ENCODE measurements at regions not wholly inside any gene's neighbourhood (a gene's known extent, or its start where the extent isn't known, plus 50 kb on each side); places are given as distances from the start of the nearest gene placed in this dataset.
"Not testable (repeated sequence)": the region's sequence is repeated elsewhere in the genome, so short reads cannot be mapped to it uniquely, and the experiment has no call there.

DNA sequence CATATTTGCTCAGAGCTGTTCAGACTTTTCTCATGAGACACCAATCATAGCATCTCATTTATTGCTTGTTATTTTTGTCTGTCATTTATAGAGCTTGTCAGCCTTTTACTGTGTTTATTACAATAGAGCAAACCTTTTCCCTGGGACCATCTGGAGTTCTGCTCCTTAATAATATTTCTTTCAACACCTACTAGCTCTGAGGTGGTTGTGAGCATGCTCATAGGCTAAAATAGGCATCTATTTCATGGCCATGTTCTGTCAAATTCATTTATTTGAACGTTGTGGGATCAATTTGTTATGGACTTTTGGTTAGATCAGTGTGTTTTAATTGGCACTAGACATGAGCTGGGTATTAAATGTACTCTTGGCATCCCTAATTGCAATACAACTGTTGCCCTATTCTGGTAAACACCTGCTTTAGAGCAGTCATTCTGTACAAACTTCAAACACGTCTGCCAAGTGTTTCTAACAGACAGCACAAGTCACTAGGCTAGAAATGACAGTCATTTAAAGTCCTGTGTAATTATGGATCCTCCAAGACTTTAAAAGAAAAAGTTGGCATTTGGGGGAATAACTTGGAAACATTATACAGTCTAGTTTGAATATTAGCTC lies 766.3 kb downstream of the ZNF385D start (continued):
- TF ChIP-seq BCL11A (IDR thresholded peaks at IDR 0.05; ENCODE audit: low read depth, low read length) (no peak), HDAC2 (IDR thresholded peaks at IDR 0.05) (no peak)
- TF ChIP-seq, protein P1, sequence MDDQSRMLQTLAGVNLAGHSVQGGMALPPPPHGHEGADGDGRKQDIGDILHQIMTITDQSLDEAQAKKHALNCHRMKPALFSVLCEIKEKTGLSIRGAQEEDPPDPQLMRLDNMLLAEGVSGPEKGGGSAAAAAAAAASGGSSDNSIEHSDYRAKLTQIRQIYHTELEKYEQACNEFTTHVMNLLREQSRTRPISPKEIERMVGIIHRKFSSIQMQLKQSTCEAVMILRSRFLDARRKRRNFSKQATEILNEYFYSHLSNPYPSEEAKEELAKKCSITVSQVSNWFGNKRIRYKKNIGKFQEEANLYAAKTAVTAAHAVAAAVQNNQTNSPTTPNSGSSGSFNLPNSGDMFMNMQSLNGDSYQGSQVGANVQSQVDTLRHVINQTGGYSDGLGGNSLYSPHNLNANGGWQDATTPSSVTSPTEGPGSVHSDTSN (IDR thresholded peaks at IDR 0.05; ENCODE audit: insufficient replicate concordance, low read depth, low read length) = no peak

DNA sequence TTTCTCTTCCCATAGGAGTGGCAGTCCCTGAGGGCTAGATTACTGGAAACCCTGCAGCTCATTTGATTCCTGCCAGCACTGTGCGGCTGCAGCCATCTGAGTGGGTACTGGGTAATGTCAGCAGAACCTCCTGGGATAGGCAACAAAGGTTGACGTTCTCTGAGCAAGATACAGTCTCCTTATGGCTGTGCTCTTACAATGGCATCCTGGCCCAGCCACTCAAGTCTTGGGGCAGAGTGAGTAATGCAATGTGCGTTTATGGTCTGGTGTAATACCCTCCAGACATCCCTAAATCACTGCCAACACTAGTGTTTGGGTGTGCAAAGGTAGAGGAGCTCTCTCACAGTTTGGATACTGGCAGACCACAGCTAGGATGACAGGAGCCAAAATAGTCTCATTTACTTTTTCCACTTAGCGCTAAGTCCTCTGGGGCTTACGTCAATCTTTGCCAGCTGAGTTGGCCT lies 775.8 kb downstream of the ZNF385D start:
- ChIA-PET POLR2A (no interaction called here), RAD21 (ENCODE audit: unreplicated experiment) (no interaction called here), SMC1A (ENCODE audit: uncharacterized antibody, unreplicated experiment) (interaction anchor here (0.9 kb wide), 1 partner anchor 17 kb away, joined by 3 read pairs; no protein-coding TSS in a partner anchor), CTCF (interaction anchor here (1.3 kb wide), 1 partner anchor 27 kb away, joined by 3 read pairs; no protein-coding TSS in a partner anchor)
- 48% methylated on average over 5 of the region's 5 CpGs for WGBS (ENCODE audit: insufficient coverage, insufficient replicate concordance, low lambda C conversion rate, missing lambda C conversion rate)
- Histone ChIP-seq H3K27me3 (replicated peaks in 1 of 2; ENCODE audit: control insufficient read depth in 2 of 2, insufficient read depth in 2 of 2, low read length in 1 of 2) (no peaks in the 10 kb centered on the region), H2AFZ (ENCODE audit: control insufficient read depth, low read depth, low read length) (no peak overlapping the region), H3K79me2 (ENCODE audit: control insufficient read depth, insufficient read depth, low read length) (no peaks in the 10 kb centered on the region), H4K20me1 (ENCODE audit: control insufficient read depth, insufficient read depth) (no peaks in the 10 kb centered on the region), H3K9ac (ENCODE audit: control insufficient read depth, insufficient read depth, low read length) (no peak overlapping the region), H3K9me3 (replicated peaks; ENCODE audit: control insufficient read depth, insufficient read depth, low read length) (no peaks in the 10 kb centered on the region), H3K4me1 (ENCODE audit: control insufficient read depth, insufficient read depth, low read length) (no peaks in the 10 kb centered on the region), H3K4me3 (no peak overlapping the region), H3K36me3 (ENCODE audit: control insufficient read depth in 2 of 2, insufficient read depth in 2 of 2, low read length in 1 of 2) (no peaks in the 10 kb centered on the region), H3K4me2 (ENCODE audit: control insufficient read depth, insufficient read depth) (no peak overlapping the region), H3K27ac (ENCODE audit: control insufficient read depth, insufficient read depth) (no peak overlapping the region)
- BruUV-seq (replicated peaks) = no TSS peak
- ATAC-seq = no peak
- in situ Hi-C loops (cut with MboI) (no loop called here), intact Hi-C loops (cut with micrococcal nuclease; ENCODE audit: unreplicated experiment) (no loop called here)
- no peak for FAIRE-seq
- no peak for DNase-seq (ENCODE audit: low read depth, low spot score)
- TF ChIP-seq EED (IDR thresholded peaks at IDR 0.05; ENCODE audit: low read depth) = no peak

DNA sequence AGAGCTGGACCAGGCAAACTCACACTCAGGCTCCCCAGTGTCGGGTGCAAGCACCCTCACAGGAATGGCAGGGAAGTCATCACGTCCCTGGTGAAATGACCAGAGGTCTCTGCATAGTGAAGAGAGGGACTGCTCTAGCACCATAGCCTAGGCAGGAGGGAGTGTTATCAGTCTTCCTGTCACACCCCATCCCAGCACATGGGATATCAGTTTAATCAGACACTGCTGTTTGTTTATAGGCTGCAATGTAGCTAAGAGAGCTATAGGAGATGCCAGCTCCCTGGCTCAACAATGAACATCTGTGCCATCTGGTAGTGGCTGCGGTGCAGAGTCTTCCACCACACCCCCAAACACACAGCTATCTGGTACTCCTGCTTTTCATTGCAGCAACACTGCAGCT lies 776.6 kb downstream of the ZNF385D start:
- no peak overlapping the region for H3K9ac ChIP-seq (ENCODE audit: control insufficient read depth, insufficient read depth, low read length)
- no peaks in the 10 kb centered on the region for H3K79me2 ChIP-seq (ENCODE audit: control insufficient read depth, insufficient read depth, low read length)
- TF ChIP-seq HCFC1 (IDR thresholded peaks at IDR 0.05; ENCODE audit: low read length) (no peak), CHD1 (IDR thresholded peaks at IDR 0.05; ENCODE audit: low read depth, low read length) (no peak)
- TF ChIP-seq, protein P1 (IDR thresholded peaks at IDR 0.05; ENCODE audit: insufficient replicate concordance, low read depth, low read length) = no peak
- no peak overlapping the region for H3K4me2 ChIP-seq (ENCODE audit: control insufficient read depth, insufficient read depth)
- H2AFZ ChIP-seq (ENCODE audit: control insufficient read depth, low read depth, low read length) = no peak overlapping the region
- ChIA-PET SMC1A (ENCODE audit: uncharacterized antibody, unreplicated experiment) (no interaction called here), POLR2A (interaction anchor here (0.6 kb wide), 1 partner anchor 10 kb away, joined by 5 read pairs; no protein-coding TSS in a partner anchor), CTCF (interaction anchor here (1.3 kb wide), 1 partner anchor 26 kb away, joined by 3 read pairs; no protein-coding TSS in a partner anchor), RAD21 (ENCODE audit: unreplicated experiment) (no interaction called here)
- intact Hi-C loops (cut with micrococcal nuclease; ENCODE audit: unreplicated experiment) = no loop called here
- ATAC-seq = no peak
- H3K4me1 ChIP-seq (ENCODE audit: control insufficient read depth, insufficient read depth, low read length) = no peaks in the 10 kb centered on the region
- H4K20me1 ChIP-seq (ENCODE audit: control insufficient read depth, insufficient read depth) = no peaks in the 10 kb centered on the region
- no peak overlapping the region for H3K4me3 ChIP-seq
- FAIRE-seq = no peak
- in situ Hi-C loops (cut with MboI) = no loop called here
- H3K27ac ChIP-seq (ENCODE audit: control insufficient read depth, insufficient read depth) = no peak overlapping the region
- no TSS peak for BruUV-seq (replicated peaks)
- H3K9me3 ChIP-seq (replicated peaks; ENCODE audit: control insufficient read depth, insufficient read depth, low read length) = no peaks in the 10 kb centered on the region
- no peak for DNase-seq (ENCODE audit: low read depth, low spot score)
- WGBS (ENCODE audit: insufficient coverage, insufficient replicate concordance, low lambda C conversion rate, missing lambda C conversion rate) = 0% methylated on average over 3 of the region's 3 CpGs
- no peaks in the 10 kb centered on the region for H3K36me3 ChIP-seq (ENCODE audit: control insufficient read depth in 2 of 2, insufficient read depth in 2 of 2, low read length in 1 of 2)
- no peaks in the 10 kb centered on the region for H3K27me3 ChIP-seq (replicated peaks in 1 of 2; ENCODE audit: control insufficient read depth in 2 of 2, insufficient read depth in 2 of 2, low read length in 1 of 2)

- intact Hi-C loops (cut with micrococcal nuclease; ENCODE audit: unreplicated experiment); H3K27me3 ChIP-seq (replicated peaks in 1 of 2; ENCODE audit: control insufficient read depth in 2 of 2, insufficient read depth in 2 of 2, low read length in 1 of 2); RAD21 ChIA-PET (ENCODE audit: unreplicated experiment); POLR2A ChIA-PET; H4K20me1 ChIP-seq (ENCODE audit: control insufficient read depth, insufficient read depth); SMC1A ChIA-PET (ENCODE audit: uncharacterized antibody, unreplicated experiment); ATAC-seq; H3K9me3 ChIP-seq (replicated peaks; ENCODE audit: control insufficient read depth, insufficient read depth, low read length); DNase-seq (ENCODE audit: low read depth, low spot score); BruUV-seq (replicated peaks); H3K4me3 ChIP-seq; in situ Hi-C loops (cut with MboI); H3K79me2 ChIP-seq (ENCODE audit: control insufficient read depth, insufficient read depth, low read length); FAIRE-seq; H3K4me1 ChIP-seq (ENCODE audit: control insufficient read depth, insufficient read depth, low read length); H3K27ac ChIP-seq (ENCODE audit: control insufficient read depth, insufficient read depth); H3K4me2 ChIP-seq (ENCODE audit: control insufficient read depth, insufficient read depth); H3K9ac ChIP-seq (ENCODE audit: control insufficient read depth, insufficient read depth, low read length); H3K36me3 ChIP-seq (ENCODE audit: control insufficient read depth in 2 of 2, insufficient read depth in 2 of 2, low read length in 1 of 2); H2AFZ ChIP-seq (ENCODE audit: control insufficient read depth, low read depth, low read length); CTCF ChIA-PET: not testable (repeated sequence)
- WGBS (ENCODE audit: insufficient coverage, insufficient replicate concordance, low lambda C conversion rate, missing lambda C conversion rate) = 28% methylated on average over 7 of the region's 7 CpGs
Observed at GRCh38 chr3:20970807-20971206, 780.2 kb downstream of the ZNF385D start.
